ENCODE measurements at regions not wholly inside any gene's neighbourhood (a gene's known extent, or its start where the extent isn't known, plus 50 kb on each side); places are given as distances from the start of the nearest gene placed in this dataset.

DNA sequence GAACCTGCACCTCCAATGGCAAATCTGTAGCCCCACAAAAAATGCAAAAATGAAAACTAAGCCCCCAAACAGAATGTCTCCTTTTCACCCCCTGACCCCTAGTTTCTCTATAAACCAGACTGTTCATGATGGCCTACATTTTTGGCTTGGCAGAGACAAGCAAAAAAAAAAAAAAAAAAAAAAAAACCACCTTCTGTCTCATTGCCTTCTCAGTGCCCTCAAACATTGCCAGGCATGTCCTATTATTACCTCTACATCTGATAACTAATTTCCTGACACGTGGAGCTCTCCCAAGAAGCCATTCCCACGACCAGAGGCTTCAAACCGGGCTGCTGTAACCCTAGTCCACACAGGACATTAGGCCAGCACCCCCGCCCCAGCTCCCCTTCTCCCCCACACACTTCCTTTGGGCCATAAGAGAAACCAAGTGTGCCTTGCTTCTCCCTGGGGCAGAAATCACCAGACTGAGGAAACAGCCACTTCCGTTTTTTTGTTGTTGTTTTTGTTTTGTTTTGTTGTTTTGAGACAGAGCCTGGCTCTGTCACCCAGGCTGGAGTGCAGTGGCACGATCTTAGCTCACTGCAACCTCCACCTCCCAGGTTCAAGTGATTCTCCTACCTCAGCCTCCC lies 65.4 kb downstream of the GPR6 start:
- intact Hi-C loops (cut with micrococcal nuclease), result no loop called here
- no peak for DNase-seq (ENCODE audit: low spot score)
- Mint-ChIP-seq H3K36me3 (ENCODE audit: low read depth) (no peaks in the 10 kb centered on the region), H3K9me3 (no peaks in the 10 kb centered on the region), H3K27ac (no peak overlapping the region), H3K4me1 (ENCODE audit: low read depth) (peaks cover 19% of the 10 kb centered on the region), H3K27me3 (ENCODE audit: insufficient read depth) (peaks cover 4% of the 10 kb centered on the region), H3K4me3 (no peak overlapping the region)

DNA sequence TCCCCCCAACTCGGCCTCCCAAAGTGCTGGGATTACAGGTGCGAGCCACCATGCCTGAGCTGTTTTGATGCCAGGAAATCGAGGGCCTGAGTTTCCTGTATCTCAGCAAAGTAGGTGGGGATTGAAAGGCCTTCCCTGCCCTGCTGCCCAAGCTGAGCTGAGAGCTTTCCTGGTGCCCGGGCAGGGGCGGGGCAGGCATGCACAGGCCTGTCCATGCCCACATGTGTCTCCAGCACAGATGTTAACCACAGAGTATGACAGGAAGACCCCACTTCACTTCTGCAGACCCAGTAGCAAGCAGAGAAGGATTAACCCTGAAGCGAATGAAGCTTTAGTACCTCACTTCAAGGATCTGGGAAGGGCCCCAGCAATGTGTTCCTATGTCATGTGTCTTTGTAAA lies 66.0 kb downstream of the GPR6 start:
- Mint-ChIP-seq H3K4me3 (no peak overlapping the region), H3K27me3 (ENCODE audit: insufficient read depth) (peaks cover 4% of the 10 kb centered on the region), H3K27ac (no peak overlapping the region), H3K36me3 (ENCODE audit: low read depth) (no peaks in the 10 kb centered on the region), H3K9me3 (no peaks in the 10 kb centered on the region), H3K4me1 (ENCODE audit: low read depth) (peaks cover 18% of the 10 kb centered on the region)
- no peak for DNase-seq (ENCODE audit: low spot score)
- intact Hi-C loops (cut with micrococcal nuclease), result no loop called here

GRCh38 chr6:110044622-110045021 lies 66.5 kb downstream of the GPR6 start:
- Mint-ChIP-seq H3K9me3 (no peaks in the 10 kb centered on the region), H3K36me3 (ENCODE audit: low read depth) (no peaks in the 10 kb centered on the region), H3K27me3 (ENCODE audit: insufficient read depth) (peaks cover 4% of the 10 kb centered on the region), H3K4me1 (ENCODE audit: low read depth) (peaks cover 13% of the 10 kb centered on the region), H3K27ac (no peak overlapping the region), H3K4me3 (no peak overlapping the region)
- DNase-seq (ENCODE audit: low spot score), result no peak
- intact Hi-C loops (cut with micrococcal nuclease), result no loop called here

DNA sequence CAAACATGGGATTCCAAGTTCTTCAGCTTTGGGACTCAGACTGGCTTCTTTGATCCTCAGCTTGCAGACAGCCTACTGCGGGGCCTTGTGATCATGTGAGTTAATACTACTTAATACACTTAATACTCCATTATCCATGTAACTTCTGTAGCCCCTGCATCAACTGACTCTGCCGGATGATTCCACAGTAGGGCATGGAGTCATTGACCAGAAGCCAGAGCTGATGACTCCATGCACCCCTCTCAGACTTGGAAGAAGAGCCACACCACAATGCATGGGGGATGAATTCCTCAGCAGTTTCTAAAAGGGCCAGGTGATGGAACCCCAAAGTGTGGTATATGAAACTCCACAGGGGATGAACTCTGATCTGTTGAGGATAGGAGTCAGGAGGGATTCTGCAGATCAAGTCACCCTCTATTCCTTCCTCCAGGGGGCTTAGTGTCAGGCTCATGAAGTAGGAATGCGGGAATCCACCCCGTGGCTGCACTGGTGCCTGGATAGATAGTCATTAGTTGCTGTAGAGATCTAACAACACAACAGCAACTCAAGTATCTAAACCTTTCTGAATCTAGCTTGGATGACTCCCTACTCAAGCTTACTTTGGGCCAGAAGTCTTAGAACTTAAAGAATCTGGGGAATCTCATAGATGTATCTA lies 70.2 kb downstream of the GPR6 start:
- H3K27me3 Mint-ChIP-seq (ENCODE audit: insufficient read depth), result peaks cover 9% of the 10 kb centered on the region
- no peak overlapping the region for H3K27ac Mint-ChIP-seq
- intact Hi-C loops (cut with micrococcal nuclease), result no loop called here
- no peaks in the 10 kb centered on the region for H3K36me3 Mint-ChIP-seq (ENCODE audit: low read depth)
- H3K9me3 Mint-ChIP-seq, result no peaks in the 10 kb centered on the region
- no peak for DNase-seq (ENCODE audit: low spot score)
- no peaks in the 10 kb centered on the region for H3K4me1 Mint-ChIP-seq (ENCODE audit: low read depth)
- H3K4me3 Mint-ChIP-seq, result no peak overlapping the region

- intact Hi-C loops (cut with micrococcal nuclease), result no loop called here
- no peak for DNase-seq (ENCODE audit: low spot score)
Measured at GRCh38 chr6:110049696-110050439, 71.8 kb downstream of the GPR6 start.

More at GRCh38 chr6:110049696-110050439, 71.8 kb downstream of the GPR6 start:
- H3K9me3 Mint-ChIP-seq, result no peaks in the 10 kb centered on the region
- H3K4me3 Mint-ChIP-seq, result no peak overlapping the region
- H3K27ac Mint-ChIP-seq, result no peak overlapping the region
- no peaks in the 10 kb centered on the region for H3K4me1 Mint-ChIP-seq (ENCODE audit: low read depth)
- no peaks in the 10 kb centered on the region for H3K36me3 Mint-ChIP-seq (ENCODE audit: low read depth)
- H3K27me3 Mint-ChIP-seq (ENCODE audit: insufficient read depth), result peaks cover 9% of the 10 kb centered on the region

All from activated T-helper 1 cell treated with anti-CD3 and anti-CD28 coated beads, Interleukin-12 subunit alpha, Interleukin-12 subunit beta, Interleukin-2, Interleukin-4 antibody, amounts not matched to agents 30 ng/mL and 10 ng/mL and 1 ng/mL, durations not matched to agents 14 hours and 24 hours and 36 hours (primary cell).